GM20000 (cell line): ENCODE measurements at regions not wholly inside any gene's neighbourhood (a gene's known extent, or its start where the extent isn't known, plus 50 kb on each side); places are given as distances from the start of the nearest gene placed in this dataset.

Source experiments
- DNase-seq: peaks from one replicate; pipeline ENCODE4 v3.0.0; 2012; ENCODE audit warnings: low spot score
- CTCF ChIP-seq: IDR thresholded peaks from 2 replicates; pipeline ENCODE4 v1.5.1; 2012; ENCODE audit warnings: mild to moderate bottlenecking, control low read depth; ENCODE audit errors: extremely low read depth, missing control alignments

- no peak for DNase-seq
- no peak for TF ChIP-seq CTCF
Observed at GRCh38 chr20:20849161-20849560, 136.7 kb upstream of the RALGAPA2 start.

GRCh38 chr20:20847814-20848213, 135.4 kb upstream of the RALGAPA2 start:
- no peak for DNase-seq

GRCh38 chr20:20843982-20844381, 131.5 kb upstream of the RALGAPA2 start:
- no peak for TF ChIP-seq CTCF
- DNase-seq: no peak

More at GRCh38 chr20:20847814-20848213, 135.4 kb upstream of the RALGAPA2 start:
- TF ChIP-seq CTCF: no peak

GRCh38 chr20:20839771-20840170, 127.3 kb upstream of the RALGAPA2 start:
- no peak for DNase-seq
- TF ChIP-seq CTCF: no peak

- TF ChIP-seq CTCF: peak; percentile 47
- peak; percentile 54 for DNase-seq
Observed at GRCh38 chr20:20837574-20838021, 125.2 kb upstream of the RALGAPA2 start.

GRCh38 chr20:20836836-20837235, 124.4 kb upstream of the RALGAPA2 start:
- no peak for DNase-seq
- TF ChIP-seq CTCF: no peak

GRCh38 chr20:20835897-20836296, 123.5 kb upstream of the RALGAPA2 start:
- no peak for DNase-seq
- TF ChIP-seq CTCF: no peak
